Sigmoid colon (tissue), 4 donors: ENCODE measurements at regions not wholly inside any gene's neighbourhood (a gene's known extent, or its start where the extent isn't known, plus 50 kb on each side); places are given as distances from the start of the nearest gene placed in this dataset.

Experiments
- CTCF ChIP-seq, 4 experiments: fragments of 450-650 bp in 3 of 4; fragments of 200-600 bp in 1 of 4; IDR thresholded peaks; one replicate each; pipeline ENCODE4 v1.5.1; 2016 to 2019; ENCODE audit warnings: antibody characterized with exemption in 4 of 4, mild to moderate bottlenecking in 3 of 4, moderate library complexity in 2 of 4
- EP300 ChIP-seq, 4 donors: sonication (generic); formaldehyde crosslinking; IDR thresholded peaks; one replicate each; pipeline ENCODE4 v1.6.1; 2017; ENCODE audit warnings: antibody characterized with exemption in 4 of 4
- POLR2A ChIP-seq, 2 donors: fragments of 450-650 bp; IDR thresholded peaks; one replicate each; pipeline ENCODE4 v1.6.1; 2016; ENCODE audit warnings: antibody characterized with exemption in 2 of 2, mild to moderate bottlenecking in 2 of 2, moderate library complexity in 2 of 2
- POLR2AphosphoS5 ChIP-seq, 4 donors: sonication (generic); formaldehyde crosslinking; IDR thresholded peaks; one replicate each; pipeline ENCODE4 v1.6.1; 2017; ENCODE audit warnings: antibody characterized with exemption in 4 of 4

- no peak for TF ChIP-seq CTCF (IDR thresholded peaks at IDR 0.05)
- TF ChIP-seq POLR2AphosphoS5 (IDR thresholded peaks at IDR 0.05) = no peak
- TF ChIP-seq POLR2A (IDR thresholded peaks at IDR 0.05) = no peak
- TF ChIP-seq EP300 (IDR thresholded peaks at IDR 0.05) = no peak
Measured at GRCh38 chr13:65912516-65912915, 1317.6 kb downstream of the PCDH9 start.
